Muscle of leg (tissue), 3 donors: ENCODE measurements at regions not wholly inside any gene's neighbourhood (a gene's known extent, or its start where the extent isn't known, plus 50 kb on each side); places are given as distances from the start of the nearest gene placed in this dataset.
A peak's percentile ranks its signal among the peaks of the same experiment; 100 is the strongest.

Experiments used
- DNase-seq: peaks from one replicate; pipeline ENCODE4 v3.0.0; 2013
- H3K27ac ChIP-seq: one replicate; pipeline ENCODE4 v1.5.1; 2013; ENCODE audit warnings: mild to moderate bottlenecking, low read length, control low read depth
- H3K27me3 ChIP-seq: one replicate; pipeline ENCODE4 v1.6.1; 2013; ENCODE audit warnings: low read length; ENCODE audit not compliant: control insufficient read depth, insufficient read depth
- H3K36me3 ChIP-seq: one replicate; pipeline ENCODE4 v1.6.1; 2013; ENCODE audit warnings: low read length; ENCODE audit not compliant: control insufficient read depth, insufficient read depth
- H3K4me1 ChIP-seq: one replicate; pipeline ENCODE4 v1.6.1; 2013; ENCODE audit warnings: low read length; ENCODE audit not compliant: control insufficient read depth, insufficient read depth
- H3K4me3 ChIP-seq: one replicate; pipeline ENCODE4 v1.5.1; 2013; ENCODE audit warnings: low read length, control low read depth
- H3K9me3 ChIP-seq: replicated peaks from 2 replicates; pipeline ENCODE4 v1.6.1; 2013; ENCODE audit warnings: low read depth, low read length; ENCODE audit not compliant: control insufficient read depth
- WGBS: methylation state at CpG from one replicate; pipeline ENCODE4 v1.1.5; 2013; ENCODE audit warnings: missing lambda C conversion rate; ENCODE audit not compliant: insufficient coverage; 5-methylcytosine and 5-hydroxymethylcytosine counted together

- no peak for DNase-seq
- no peaks in the 10 kb centered on the region for H3K27me3 ChIP-seq
- H3K27ac ChIP-seq = no peak overlapping the region
- 90% methylated on average over 2 of the region's 5 CpGs for WGBS
- H3K4me1 ChIP-seq = no peaks in the 10 kb centered on the region
- H3K4me3 ChIP-seq = no peak overlapping the region
- H3K36me3 ChIP-seq = no peaks in the 10 kb centered on the region
- H3K9me3 ChIP-seq = no peaks in the 10 kb centered on the region
Observed at GRCh38 chr12:107632246-107632645, 53.4 kb upstream of the PWP1 start.

DNA sequence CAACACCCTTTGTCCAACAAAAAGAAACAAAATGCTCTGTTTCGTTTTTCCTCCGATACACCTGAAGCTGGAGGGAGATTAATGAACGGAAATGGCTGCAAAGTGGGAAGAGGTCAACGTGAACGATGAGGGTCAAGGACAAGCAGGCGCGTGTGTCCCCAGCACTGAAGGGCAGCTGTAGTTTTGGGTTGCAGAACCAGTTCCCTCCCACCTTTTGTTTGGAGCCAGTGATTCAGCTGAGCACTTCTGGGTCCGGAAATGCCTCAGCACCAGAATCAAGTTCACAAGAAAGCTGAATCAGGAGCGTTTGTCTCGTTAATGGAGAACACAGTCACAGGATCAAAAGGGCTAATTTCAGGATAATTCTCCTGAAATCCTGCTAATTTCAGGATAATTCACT, 51.1 kb upstream of the PWP1 start:
- Histone ChIP-seq H3K27ac (no peak overlapping the region), H3K4me3 (no peak overlapping the region), H3K36me3 (no peaks in the 10 kb centered on the region), H3K27me3 (no peaks in the 10 kb centered on the region), H3K4me1 (no peaks in the 10 kb centered on the region), H3K9me3 (no peaks in the 10 kb centered on the region)
- WGBS = 71% methylated on average over 7 of the region's 10 CpGs
- DNase-seq = no peak

GRCh38 chr12:107635139-107635538, 50.5 kb upstream of the PWP1 start:
- no peak overlapping the region for H3K27ac ChIP-seq
- no peaks in the 10 kb centered on the region for H3K4me1 ChIP-seq
- 20% methylated on average over 2 of the region's 8 CpGs for WGBS
- peak; percentile 37 for DNase-seq
- no peaks in the 10 kb centered on the region for H3K36me3 ChIP-seq
- no peaks in the 10 kb centered on the region for H3K27me3 ChIP-seq
- H3K9me3 ChIP-seq = no peaks in the 10 kb centered on the region
- no peak overlapping the region for H3K4me3 ChIP-seq
